Daoy (cell line): ENCODE measurements at regions not wholly inside any gene's neighbourhood (a gene's known extent, or its start where the extent isn't known, plus 50 kb on each side); places are given as distances from the start of the nearest gene placed in this dataset.

Source experiments
- DNase-seq: peaks from one replicate; pipeline ENCODE4 v3.0.0-alpha.2; 2015; ENCODE audit warnings: low read depth

- DNase-seq: no peak
These were observed 161.3 kb downstream of the ZNF608 start for GRCh38 chr5:124584991-124585715.

- DNase-seq: peak; percentile 69
These were observed 162.7 kb downstream of the ZNF608 start for GRCh38 chr5:124583469-124584350.

- no peak for DNase-seq
These were observed 163.9 kb downstream of the ZNF608 start for GRCh38 chr5:124582561-124582840.

- DNase-seq: no peak
These were observed 164.5 kb downstream of the ZNF608 start for GRCh38 chr5:124581738-124582560.

GRCh38 chr5:124580925-124581737 lies 165.3 kb downstream of the ZNF608 start:
- no peak for DNase-seq

GRCh38 chr5:124580512-124580911 lies 165.9 kb downstream of the ZNF608 start:
- DNase-seq: no peak

GRCh38 chr5:124576848-124577409 lies 169.5 kb downstream of the ZNF608 start:
- DNase-seq: no peak

- no peak for DNase-seq
These were observed 170.7 kb downstream of the ZNF608 start for GRCh38 chr5:124575725-124576124.

GRCh38 chr5:124574521-124575436 lies 171.7 kb downstream of the ZNF608 start:
- DNase-seq: no peak

- no peak for DNase-seq
These were observed 173.5 kb downstream of the ZNF608 start for GRCh38 chr5:124572971-124573370.

- no peak for DNase-seq
These were observed 176.0 kb downstream of the ZNF608 start for GRCh38 chr5:124570285-124571035.

- DNase-seq: no peak
These were observed 179.5 kb downstream of the ZNF608 start for GRCh38 chr5:124566875-124567450.

GRCh38 chr5:124561451-124561850 lies 185.0 kb downstream of the ZNF608 start:
- peak; percentile 55 for DNase-seq

GRCh38 chr5:124560370-124560769 lies 186.1 kb downstream of the ZNF608 start:
- no peak for DNase-seq

GRCh38 chr5:124557761-124558160 lies 188.7 kb downstream of the ZNF608 start:
- DNase-seq: no peak

GRCh38 chr5:124554746-124555578 lies 191.5 kb downstream of the ZNF608 start:
- no peak for DNase-seq

GRCh38 chr5:124553911-124554310 lies 192.5 kb downstream of the ZNF608 start:
- DNase-seq: no peak

GRCh38 chr5:124552526-124552925 lies 193.9 kb downstream of the ZNF608 start:
- no peak for DNase-seq
